HG03060 (cell line): ENCODE measurements at regions not wholly inside any gene's neighbourhood (a gene's known extent, or its start where the extent isn't known, plus 50 kb on each side); places are given as distances from the start of the nearest gene placed in this dataset.
"Not testable (repeated sequence)": the region's sequence is repeated elsewhere in the genome, so short reads cannot be mapped to it uniquely, and the experiment has no call there.

ENCODE experiments used
- ATAC-seq: cut with Tn5 transposase; IDR thresholded peaks from one replicate; pipeline ENCODE4 v1.9.1; 2021; ENCODE audit warnings: low read depth, moderate number of reproducible peaks; ENCODE audit not compliant: unreplicated experiment

- no peak for ATAC-seq
These were observed 982.6 kb upstream of the ATXN8OS start for GRCh38 chr13:69124996-69125395.

DNA sequence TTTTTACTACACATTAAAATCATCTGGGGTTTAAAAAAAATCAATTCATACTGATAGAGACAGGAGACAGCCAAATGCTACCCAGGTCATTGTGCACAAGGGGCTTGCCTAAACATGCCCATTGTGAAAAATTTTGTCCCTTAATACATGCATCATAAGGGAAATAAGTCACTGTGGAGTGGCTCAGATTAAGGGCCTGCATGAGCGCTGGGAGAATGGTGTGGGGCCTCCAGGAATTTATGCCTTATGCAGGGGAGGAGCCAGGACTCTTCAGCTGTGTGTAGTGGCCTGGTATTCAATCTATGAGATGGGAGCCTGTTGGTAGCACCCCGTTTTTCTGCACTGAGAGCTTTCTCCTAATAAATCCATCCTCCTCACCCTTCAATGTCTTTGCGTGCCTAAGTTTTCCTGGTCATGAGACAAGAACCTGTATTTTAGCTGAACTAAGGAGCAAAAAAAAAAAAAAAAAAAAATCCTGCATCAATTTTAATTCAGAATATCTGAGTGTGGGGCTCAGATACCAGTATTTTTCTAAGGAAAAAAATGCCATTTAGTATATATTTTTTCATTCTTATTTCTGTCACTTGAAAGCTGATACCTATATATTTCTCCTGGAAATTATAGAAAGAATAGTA, 997.6 kb upstream of the ATXN8OS start:
- no peak for ATAC-seq

DNA sequence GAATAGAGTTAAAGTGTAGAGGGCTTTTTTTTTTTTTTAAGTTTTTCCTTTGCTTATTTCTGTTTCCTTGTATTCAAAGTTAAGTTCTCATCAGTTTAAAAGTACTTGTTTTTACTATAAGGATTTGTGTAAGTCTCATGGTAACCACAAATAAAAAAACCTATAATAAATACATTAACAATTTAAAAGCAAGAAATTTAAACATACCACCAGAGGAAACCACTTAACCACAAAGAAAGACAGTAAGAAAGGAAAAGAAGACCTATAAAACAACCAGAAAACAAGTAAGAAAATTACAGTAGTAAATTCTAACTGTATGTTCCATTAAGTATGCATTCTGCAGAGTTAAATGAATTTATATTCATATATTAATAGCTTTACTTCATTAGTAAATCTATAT, 999.1 kb upstream of the ATXN8OS start:
- no peak for ATAC-seq

DNA sequence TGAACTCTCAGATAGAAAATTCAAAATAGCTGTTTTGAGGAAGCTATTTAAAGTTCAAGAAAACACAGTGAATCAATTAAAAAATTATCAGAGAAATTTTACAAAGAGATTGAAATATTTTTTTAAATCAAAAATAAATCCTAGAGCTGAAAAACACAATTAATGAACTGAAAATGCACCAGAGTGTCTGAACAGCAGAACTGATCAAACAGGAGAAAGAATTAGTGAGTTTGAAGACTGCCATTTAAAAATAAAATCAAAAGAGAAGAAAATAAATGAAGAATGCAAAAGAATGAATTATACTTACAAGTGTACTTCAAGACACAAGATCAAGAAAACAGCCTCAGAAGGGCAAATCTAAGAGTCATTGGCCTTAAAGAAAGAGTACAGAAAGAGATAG, 1000.2 kb upstream of the ATXN8OS start:
- ATAC-seq = no peak

DNA sequence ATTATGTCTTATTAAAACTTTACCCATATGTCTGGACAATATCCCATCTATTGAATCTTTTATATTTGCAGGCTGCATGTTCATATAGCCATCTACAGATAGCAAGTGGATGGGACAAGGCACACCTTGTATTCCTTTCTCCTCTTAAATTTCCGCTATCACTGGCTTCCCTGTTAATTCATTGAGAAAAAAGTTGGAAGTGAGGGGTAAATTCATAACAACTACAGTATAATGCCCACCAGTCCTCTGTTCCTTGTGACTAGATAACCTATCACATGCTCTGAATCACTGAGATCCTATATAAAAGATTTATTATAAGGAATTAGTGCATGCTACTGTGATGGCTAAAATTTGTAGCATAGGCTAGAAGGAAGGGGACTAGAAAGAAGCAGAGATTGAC, 1005.8 kb upstream of the ATXN8OS start:
- ATAC-seq = no peak

DNA sequence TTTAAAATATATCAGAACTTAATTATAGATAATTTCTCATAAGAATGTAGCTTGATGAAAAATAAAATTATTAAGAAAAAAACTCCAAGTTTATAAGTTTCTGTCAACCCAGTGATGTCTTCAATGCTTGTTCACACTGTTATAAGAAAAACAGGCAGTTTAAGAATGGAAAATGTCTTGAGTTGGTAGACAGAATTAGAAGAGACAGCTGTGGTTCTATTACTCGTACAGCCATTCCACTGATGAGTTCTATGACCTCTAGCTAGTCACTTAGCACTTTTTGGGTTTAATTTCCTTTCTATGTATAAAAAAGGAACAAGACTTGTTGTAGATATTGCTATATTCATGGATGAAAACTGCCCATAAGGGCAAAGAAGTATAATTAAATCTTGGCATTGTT, 1013.1 kb upstream of the ATXN8OS start:
- ATAC-seq = no peak

DNA sequence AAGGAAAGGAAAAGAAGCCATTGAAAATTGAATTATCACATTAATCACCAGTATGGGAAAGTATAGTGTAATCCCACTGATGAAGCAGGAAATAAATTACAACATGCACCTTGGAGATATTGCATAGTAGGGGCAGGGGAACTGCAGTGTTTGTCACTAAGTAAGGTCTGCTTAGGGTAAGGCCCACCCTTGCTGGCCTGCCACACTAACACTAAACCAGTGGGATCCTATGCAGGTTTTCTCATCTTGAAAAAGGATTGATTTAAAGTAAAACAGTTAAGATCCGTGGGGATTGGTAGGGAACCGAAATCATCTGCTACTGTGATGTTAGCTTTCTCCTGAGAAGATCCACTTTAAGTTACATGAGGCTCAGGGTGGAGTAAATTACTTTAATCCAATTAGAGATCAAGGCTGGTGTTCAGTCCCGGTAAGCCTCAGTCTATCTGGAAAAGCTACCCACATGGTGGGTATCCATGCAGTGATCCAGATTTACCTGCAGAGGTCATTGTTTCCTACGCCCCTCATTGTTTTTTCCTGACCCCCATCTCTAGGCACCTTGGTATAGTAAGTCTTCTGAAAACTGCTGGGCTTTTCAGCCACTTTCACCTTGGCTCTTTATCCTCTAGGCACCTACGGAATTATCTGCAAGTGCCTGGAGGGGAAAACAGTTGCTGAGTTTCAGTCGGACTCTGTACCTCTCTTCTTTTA, 1014.9 kb upstream of the ATXN8OS start:
- no peak for ATAC-seq

DNA sequence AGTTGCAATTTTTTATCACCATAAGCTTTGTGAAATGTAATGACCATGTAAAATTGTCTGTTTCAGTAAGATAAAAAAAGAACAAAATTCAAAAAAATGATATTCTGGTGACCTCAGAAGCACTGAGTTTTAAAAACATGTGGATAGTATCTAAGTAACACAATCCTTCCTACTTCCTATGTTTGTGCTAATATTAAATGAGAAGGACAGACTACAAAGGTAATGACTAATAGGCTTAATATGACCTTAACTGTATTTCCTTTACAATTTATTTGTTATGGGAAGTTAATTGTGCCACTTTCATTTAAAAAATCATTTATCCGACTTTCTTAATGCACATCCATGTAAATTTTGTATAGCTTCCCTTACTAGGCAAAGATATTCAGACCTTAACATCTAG, 1030.4 kb upstream of the ATXN8OS start:
- ATAC-seq = no peak

DNA sequence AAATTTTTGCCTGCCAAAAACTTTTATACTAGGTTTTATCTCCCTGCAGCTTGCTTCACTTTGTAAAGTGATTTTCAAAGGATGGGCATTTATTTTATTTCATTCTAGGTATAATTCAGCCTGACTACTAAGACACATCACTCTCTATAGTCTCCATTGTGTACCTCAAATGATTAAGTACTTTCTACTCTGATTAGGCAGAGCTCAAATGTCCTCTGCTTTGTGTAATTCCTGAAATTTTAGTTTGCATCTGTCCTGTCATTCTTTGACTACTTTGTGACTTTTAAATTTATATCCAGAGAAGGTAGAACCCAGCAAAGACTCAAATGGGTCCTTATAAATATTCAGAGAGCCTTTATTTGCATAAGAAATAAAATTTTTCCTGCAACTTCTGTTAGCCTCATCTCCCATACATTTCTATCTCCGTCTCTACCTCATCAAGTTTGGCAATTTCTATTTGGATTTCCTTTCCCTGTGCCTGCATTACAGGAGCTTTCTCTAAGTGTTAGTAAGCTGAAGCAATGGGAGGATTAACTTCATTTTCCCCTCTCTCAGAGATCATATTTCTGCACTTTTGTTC, 1038.0 kb upstream of the ATXN8OS start:
- no peak for ATAC-seq

GRCh38 chr13:69050696-69051095, 1056.9 kb upstream of the ATXN8OS start:
- ATAC-seq = no peak

DNA sequence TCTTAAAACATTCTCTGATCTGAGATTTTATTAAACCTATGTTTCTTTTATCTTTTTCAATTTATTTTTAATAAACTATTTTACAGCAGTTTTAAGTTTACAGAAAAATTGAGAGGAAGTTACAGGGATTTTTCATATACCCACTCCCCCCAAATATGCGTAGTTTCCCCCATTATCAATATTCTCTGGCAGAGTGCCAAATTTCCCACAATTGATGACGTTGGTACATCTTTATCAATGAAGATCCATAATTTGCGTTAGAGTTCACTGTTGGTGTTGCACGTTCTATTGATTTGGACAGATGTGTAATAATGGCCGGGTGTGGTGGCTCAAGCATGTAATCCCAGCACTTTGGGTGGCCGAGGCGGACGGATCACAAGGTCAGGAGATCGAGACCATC, 1063.0 kb upstream of the ATXN8OS start:
- no peak for ATAC-seq

- no peak for ATAC-seq
These were observed 1066.7 kb upstream of the ATXN8OS start for GRCh38 chr13:69040898-69041297.

DNA sequence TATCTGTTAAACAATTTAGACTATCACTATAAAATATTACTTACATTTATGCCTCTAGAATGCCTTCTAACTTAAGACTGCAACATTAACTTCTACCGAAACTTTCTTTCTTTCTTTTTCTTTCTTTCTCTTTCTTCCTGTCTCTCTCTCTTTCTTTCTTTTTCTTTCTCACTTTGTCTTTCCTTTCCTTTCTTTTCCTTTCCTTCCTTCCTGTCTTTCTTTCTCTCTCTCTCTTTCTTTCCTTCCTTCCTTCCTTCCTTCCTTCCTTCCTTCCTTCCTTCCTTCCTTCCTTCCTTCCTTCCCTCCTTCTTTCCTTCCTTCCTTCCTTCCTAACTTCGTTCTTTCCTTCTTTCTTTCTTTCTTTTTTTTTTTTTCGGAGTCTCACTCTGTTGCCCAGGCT, 1071.9 kb upstream of the ATXN8OS start:
- ATAC-seq = no peak

- no peak for ATAC-seq
These were observed 1078.7 kb upstream of the ATXN8OS start for GRCh38 chr13:69028936-69029335.

DNA sequence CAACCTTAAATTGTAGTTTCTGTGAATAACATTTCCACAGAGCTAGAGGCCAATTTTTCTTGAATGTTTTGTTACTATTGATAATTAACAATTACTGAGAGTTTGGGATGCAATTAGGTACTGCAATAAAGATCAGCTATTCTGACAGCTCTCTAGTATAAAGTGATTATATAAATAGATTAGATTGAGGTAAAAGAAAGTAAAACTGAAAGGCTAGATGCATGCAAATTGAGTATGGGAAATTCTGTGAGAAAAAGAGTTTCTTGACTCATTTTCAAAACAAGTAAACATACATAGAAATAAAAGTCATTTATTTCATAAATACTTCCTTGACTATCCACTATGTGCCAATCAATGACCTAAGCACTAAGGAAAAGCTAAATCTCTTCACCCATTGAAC, 1087.5 kb upstream of the ATXN8OS start:
- no peak for ATAC-seq

DNA sequence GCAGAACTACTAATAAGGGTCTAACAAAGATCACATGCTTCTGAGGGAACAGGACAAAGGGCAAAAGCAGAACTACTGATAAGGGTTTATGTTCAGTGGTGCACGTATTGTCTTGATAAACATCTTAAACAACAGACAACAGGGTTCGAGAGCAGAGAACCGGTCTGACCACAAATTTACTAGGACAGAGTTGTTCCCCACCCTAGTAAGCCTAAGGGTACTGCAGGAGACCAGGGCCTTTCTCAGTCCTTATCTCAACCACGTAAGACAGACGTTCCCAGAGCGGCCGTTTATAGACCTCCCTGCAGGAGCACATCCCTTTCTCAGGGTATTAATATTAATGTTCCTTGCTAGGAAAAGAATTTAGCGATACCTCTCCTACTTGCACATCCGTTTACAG, 1089.5 kb upstream of the ATXN8OS start:
- not testable (repeated sequence) for ATAC-seq

- ATAC-seq = no peak
These were observed 1096.8 kb upstream of the ATXN8OS start for GRCh38 chr13:69010789-69011188.

DNA sequence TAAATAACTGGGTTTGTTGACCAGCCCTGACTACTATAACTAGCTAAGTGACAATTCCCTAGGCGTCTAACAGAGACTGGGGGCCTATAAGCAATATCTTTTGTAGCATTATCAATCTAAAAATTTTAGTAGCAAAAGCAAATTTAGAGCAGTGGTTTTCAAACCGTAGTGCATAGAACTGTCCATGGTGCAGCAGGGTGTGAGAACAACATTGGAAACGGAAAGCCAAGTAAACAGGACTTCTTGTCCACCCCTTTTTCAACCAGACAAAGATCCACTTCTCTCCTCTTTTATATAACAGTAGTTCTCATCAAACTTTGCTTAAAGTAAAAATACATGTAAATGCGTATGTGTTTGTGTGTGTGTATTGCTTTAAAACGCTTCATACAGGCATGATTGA, 1099.1 kb upstream of the ATXN8OS start:
- no peak for ATAC-seq

- ATAC-seq = no peak
These were observed 1109.6 kb upstream of the ATXN8OS start for GRCh38 chr13:68998056-68998455.

GRCh38 chr13:68996668-68997025, 1111.0 kb upstream of the ATXN8OS start:
- ATAC-seq = no peak

DNA sequence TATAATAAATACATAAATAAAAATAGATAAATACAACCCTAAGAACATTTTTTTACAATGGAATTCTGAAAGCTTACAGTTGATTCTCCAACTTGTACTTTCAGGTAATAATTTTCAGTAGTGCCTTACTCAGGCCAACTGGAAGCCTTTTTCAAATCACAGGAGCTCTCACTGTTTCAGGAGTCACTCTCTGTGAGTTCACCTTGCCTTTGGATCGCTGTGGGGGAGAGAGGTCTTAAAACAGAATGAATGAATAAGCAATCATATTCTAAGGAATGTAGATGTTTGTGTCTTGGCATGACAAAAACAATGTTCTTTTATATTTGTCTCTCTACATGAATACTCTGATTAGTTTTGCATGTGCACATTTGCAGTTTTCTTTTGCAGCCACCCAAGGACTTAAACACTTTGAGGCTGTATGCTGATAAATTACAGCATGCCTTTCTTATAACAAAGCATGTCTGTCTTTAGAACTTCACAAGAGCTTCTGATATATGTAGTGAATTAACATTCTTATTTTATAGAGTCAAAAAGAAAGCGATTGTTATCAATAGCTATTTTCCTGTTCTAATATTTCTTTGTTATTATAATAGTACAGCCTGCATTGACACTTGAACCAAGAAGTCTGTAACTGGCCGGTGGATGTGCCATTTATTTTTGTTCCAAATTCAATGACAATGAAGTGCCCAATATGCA, 1111.5 kb upstream of the ATXN8OS start:
- no peak for ATAC-seq

DNA sequence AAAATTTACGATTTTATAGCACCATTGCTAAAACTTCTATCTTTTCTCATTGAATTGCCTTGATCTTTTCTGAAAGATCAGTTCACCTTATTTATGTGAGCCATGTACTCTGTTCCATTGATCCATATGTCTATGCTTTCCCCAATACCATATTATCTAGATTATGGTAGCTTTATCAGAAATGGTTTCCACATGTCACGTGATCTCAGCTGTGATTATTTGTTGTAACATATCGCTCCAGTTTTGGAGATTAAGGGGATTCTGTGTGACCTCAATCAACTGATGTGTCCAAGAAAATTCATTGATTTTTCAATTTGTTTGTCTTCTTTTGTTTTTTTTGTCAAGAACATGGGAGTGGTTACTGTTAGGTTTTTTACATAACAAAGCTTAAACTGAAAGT, 1114.5 kb upstream of the ATXN8OS start:
- no peak for ATAC-seq
